ENCODE measurements at regions not wholly inside any gene's neighbourhood (a gene's known extent, or its start where the extent isn't known, plus 50 kb on each side); places are given as distances from the start of the nearest gene placed in this dataset.

GRCh38 chr2:40642237-40642636 lies 190.3 kb upstream of the SLC8A1 start:
- no peak overlapping the region for H3K27ac ChIP-seq (ENCODE audit: low read depth in 1 of 2, low read length in 2 of 2)
- H3K9ac ChIP-seq (ENCODE audit: insufficient read depth, low read length, poor library complexity, severe bottlenecking): no peak overlapping the region
- no peak overlapping the region for H3K4me2 ChIP-seq (replicated peaks; ENCODE audit: extremely low read depth, low read length, poor library complexity, severe bottlenecking)
- H3K9me3 ChIP-seq (replicated peaks in 1 of 2; ENCODE audit: control insufficient read depth in 1 of 2, insufficient read depth in 1 of 2, low read length in 2 of 2): no peaks in the 10 kb centered on the region
- no peaks in the 10 kb centered on the region for H4K20me1 ChIP-seq (ENCODE audit: insufficient read depth, low read length)
- TF ChIP-seq, protein P1, sequence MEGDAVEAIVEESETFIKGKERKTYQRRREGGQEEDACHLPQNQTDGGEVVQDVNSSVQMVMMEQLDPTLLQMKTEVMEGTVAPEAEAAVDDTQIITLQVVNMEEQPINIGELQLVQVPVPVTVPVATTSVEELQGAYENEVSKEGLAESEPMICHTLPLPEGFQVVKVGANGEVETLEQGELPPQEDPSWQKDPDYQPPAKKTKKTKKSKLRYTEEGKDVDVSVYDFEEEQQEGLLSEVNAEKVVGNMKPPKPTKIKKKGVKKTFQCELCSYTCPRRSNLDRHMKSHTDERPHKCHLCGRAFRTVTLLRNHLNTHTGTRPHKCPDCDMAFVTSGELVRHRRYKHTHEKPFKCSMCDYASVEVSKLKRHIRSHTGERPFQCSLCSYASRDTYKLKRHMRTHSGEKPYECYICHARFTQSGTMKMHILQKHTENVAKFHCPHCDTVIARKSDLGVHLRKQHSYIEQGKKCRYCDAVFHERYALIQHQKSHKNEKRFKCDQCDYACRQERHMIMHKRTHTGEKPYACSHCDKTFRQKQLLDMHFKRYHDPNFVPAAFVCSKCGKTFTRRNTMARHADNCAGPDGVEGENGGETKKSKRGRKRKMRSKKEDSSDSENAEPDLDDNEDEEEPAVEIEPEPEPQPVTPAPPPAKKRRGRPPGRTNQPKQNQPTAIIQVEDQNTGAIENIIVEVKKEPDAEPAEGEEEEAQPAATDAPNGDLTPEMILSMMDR (IDR thresholded peaks at IDR 0.05): no peak
- no peaks in the 10 kb centered on the region for H3K79me2 ChIP-seq (ENCODE audit: insufficient read depth, low read length)
- H3K36me3 ChIP-seq (replicated peaks in 1 of 2; ENCODE audit: control insufficient read depth in 1 of 2, insufficient read depth in 2 of 2, low read length in 2 of 2): no peaks in the 10 kb centered on the region
- WGBS (ENCODE audit: insufficient coverage): no CpG with 5 or more reads among the region's 1 CpG
- H2AFZ ChIP-seq (ENCODE audit: insufficient read depth, low read depth, low read length, poor library complexity, severe bottlenecking): no peak overlapping the region
- H3K27me3 ChIP-seq (ENCODE audit: control insufficient read depth in 2 of 2, insufficient read depth in 2 of 2, low read length in 2 of 2): no peaks in the 10 kb centered on the region
- Mint-ChIP-seq H3K36me3 (no peaks in the 10 kb centered on the region), H3K4me1 (peaks cover 7% of the 10 kb centered on the region), H3K4me3 (no peak overlapping the region), H3K9me3 (no peaks in the 10 kb centered on the region), H3K27ac (no peak overlapping the region), H3K27me3 (ENCODE audit: low read depth in 3 of 3) (peaks cover 0 to 2% (median 0%) of the 10 kb centered on the region in 3 donors)
- no peak overlapping the region for H3K4me3 ChIP-seq (replicated peaks in 1 of 3; ENCODE audit: low read depth in 2 of 3, low read length in 3 of 3)
- intact Hi-C loops (cut with micrococcal nuclease): no loop called here
- H3K4me1 ChIP-seq (ENCODE audit: control insufficient read depth in 1 of 2, insufficient read depth in 2 of 2, low read length in 2 of 2): no peaks in the 10 kb centered on the region
- DNase-seq: no peak

DNA sequence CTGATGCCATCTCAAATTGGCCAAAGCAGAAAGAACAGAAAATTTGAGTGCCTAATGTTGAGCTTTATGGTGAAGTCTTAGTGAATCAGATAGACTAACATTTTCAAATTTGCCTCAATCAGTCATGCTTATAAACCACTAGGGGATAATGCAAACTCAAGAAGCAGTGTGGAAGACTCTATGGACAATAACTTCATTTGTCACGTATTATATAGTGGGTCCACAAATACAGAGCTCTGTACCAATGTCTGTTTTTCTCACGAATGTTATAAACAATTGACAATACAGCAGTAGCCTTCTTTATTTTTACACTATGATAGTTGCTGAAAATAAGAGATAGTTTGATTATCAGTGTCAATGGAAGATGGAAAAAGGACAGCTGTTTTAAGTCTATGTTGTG lies 190.8 kb upstream of the SLC8A1 start:
- no peaks in the 10 kb centered on the region for H3K36me3 ChIP-seq (replicated peaks in 1 of 2; ENCODE audit: control insufficient read depth in 1 of 2, insufficient read depth in 2 of 2, low read length in 2 of 2)
- Mint-ChIP-seq H3K9me3 (no peaks in the 10 kb centered on the region), H3K27me3 (ENCODE audit: low read depth in 3 of 3) (peaks cover 0 to 2% (median 0%) of the 10 kb centered on the region in 3 donors), H3K4me1 (peaks cover 7% of the 10 kb centered on the region), H3K36me3 (no peaks in the 10 kb centered on the region), H3K27ac (no peak overlapping the region), H3K4me3 (no peak overlapping the region)
- no peak for DNase-seq
- H4K20me1 ChIP-seq (ENCODE audit: insufficient read depth, low read length): no peaks in the 10 kb centered on the region
- no peaks in the 10 kb centered on the region for H3K4me1 ChIP-seq (ENCODE audit: control insufficient read depth in 1 of 2, insufficient read depth in 2 of 2, low read length in 2 of 2)
- H3K27me3 ChIP-seq (ENCODE audit: control insufficient read depth in 2 of 2, insufficient read depth in 2 of 2, low read length in 2 of 2): no peaks in the 10 kb centered on the region
- TF ChIP-seq, protein P1 (IDR thresholded peaks at IDR 0.05): no peak
- H3K9me3 ChIP-seq (replicated peaks in 1 of 2; ENCODE audit: control insufficient read depth in 1 of 2, insufficient read depth in 1 of 2, low read length in 2 of 2): no peaks in the 10 kb centered on the region
- no peak overlapping the region for H3K4me2 ChIP-seq (replicated peaks; ENCODE audit: extremely low read depth, low read length, poor library complexity, severe bottlenecking)
- no peak overlapping the region for H3K27ac ChIP-seq (ENCODE audit: low read depth in 1 of 2, low read length in 2 of 2)
- WGBS (ENCODE audit: insufficient coverage): no CpG with 5 or more reads among the region's 2 CpGs
- H3K9ac ChIP-seq (ENCODE audit: insufficient read depth, low read length, poor library complexity, severe bottlenecking): no peak overlapping the region
- no peaks in the 10 kb centered on the region for H3K79me2 ChIP-seq (ENCODE audit: insufficient read depth, low read length)
- no peak overlapping the region for H3K4me3 ChIP-seq (replicated peaks in 1 of 3; ENCODE audit: low read depth in 2 of 3, low read length in 3 of 3)
- no peak overlapping the region for H2AFZ ChIP-seq (ENCODE audit: insufficient read depth, low read depth, low read length, poor library complexity, severe bottlenecking)
- intact Hi-C loops (cut with micrococcal nuclease): no loop called here
